Caco-2 (cell line): ENCODE measurements at regions not wholly inside any gene's neighbourhood (a gene's known extent, or its start where the extent isn't known, plus 50 kb on each side); places are given as distances from the start of the nearest gene placed in this dataset.
"Not testable (repeated sequence)": the region's sequence is repeated elsewhere in the genome, so short reads cannot be mapped to it uniquely, and the experiment has no call there.

ENCODE experiments used
- BruUV-seq: library from RNA; stranded (reverse); fragments of 400-500 nt; replicated peaks from 2 replicates; lab custom pipeline; 2021; lab: Mats Ljungman, UMichigan
- CTCF ChIA-PET: fragments of 300-600 bp; sonication (Branson Sonifier 250); formaldehyde crosslinking; loops from one replicate; lab custom pipeline; 2022; ENCODE audit warnings: antibody characterized with exemption; lab: Charles Lee
- POLR2A ChIA-PET: fragments of 300-600 bp; sonication (Branson Sonifier 250); formaldehyde crosslinking; loops from one replicate; lab custom pipeline; 2022; ENCODE audit warnings: antibody characterized with exemption; lab: Charles Lee
- DNase-seq, 2 experiments: peaks; one replicate each; pipeline versions ENCODE4 v3.0.0 to v3.0.0-alpha.2; 2020 to 2022
- H3K27me3 ChIP-seq: replicated peaks from 2 replicates; pipeline ENCODE4 v1.6.0; 2011; ENCODE audit warnings: low read length; ENCODE audit not compliant: control insufficient read depth, insufficient read depth
- H3K36me3 ChIP-seq: 2 replicates; pipeline ENCODE4 v1.5.1; 2011; ENCODE audit warnings: low read length; ENCODE audit not compliant: control insufficient read depth, insufficient read depth
- H3K4me1 ChIP-seq: fragments of 250-450 bp; sonication (Bioruptor Pico); 2 replicates; pipeline ENCODE4 v1.5.1; 2020; ENCODE audit warnings: mild to moderate bottlenecking
- H3K4me3 ChIP-seq: 2 replicates; pipeline ENCODE4 v1.5.1; 2011; ENCODE audit warnings: low read depth, mild to moderate bottlenecking, control low read depth, low read length
- H3K9me3 ChIP-seq: fragments of 250-450 bp; sonication (Bioruptor Pico); 2 replicates; pipeline ENCODE4 v1.5.1; 2020; ENCODE audit warnings: mild to moderate bottlenecking, moderate library complexity
- H3K27ac Mint-ChIP-seq: one replicate; pipeline ENCODE4 v1.8.0; 2022; ENCODE audit warnings: mixed read lengths; ENCODE audit not compliant: unreplicated experiment
- H3K27me3 Mint-ChIP-seq: one replicate; pipeline ENCODE4 v1.8.0; 2022; ENCODE audit warnings: mixed read lengths; ENCODE audit not compliant: insufficient read depth, unreplicated experiment
- H3K36me3 Mint-ChIP-seq: one replicate; pipeline ENCODE4 v1.8.0; 2022; ENCODE audit warnings: mild to moderate bottlenecking, mixed read lengths; ENCODE audit not compliant: insufficient read depth, unreplicated experiment
- H3K4me1 Mint-ChIP-seq: one replicate; pipeline ENCODE4 v1.8.0; 2022; ENCODE audit warnings: low read depth, mixed read lengths; ENCODE audit not compliant: unreplicated experiment
- H3K4me3 Mint-ChIP-seq: one replicate; pipeline ENCODE4 v1.8.0; 2022; ENCODE audit warnings: mild to moderate bottlenecking, moderate library complexity, mixed read lengths; ENCODE audit not compliant: unreplicated experiment
- H3K9me3 Mint-ChIP-seq: one replicate; pipeline ENCODE4 v1.8.0; 2022; ENCODE audit warnings: mixed read lengths; ENCODE audit not compliant: unreplicated experiment
- CTCF ChIP-seq, 2 experiments: fragments of 200-600 bp in 1 of 2; IDR thresholded peaks; 1 replicate in 1 of 2; 2 replicates in 1 of 2; pipeline versions ENCODE4 v1.5.1 to v1.8.0; 2011 to 2022; ENCODE audit warnings: antibody characterized with exemption in 1 of 2, control low read depth in 1 of 2, inconsistent platforms in 1 of 2, low read depth in 1 of 2, low read length in 1 of 2, mild to moderate bottlenecking in 1 of 2, moderate library complexity in 1 of 2; ENCODE audit not compliant: insufficient read depth in 1 of 2, severe bottlenecking in 1 of 2, unreplicated experiment in 1 of 2
- intact Hi-C: fragments of 100-400 bp; cut with micrococcal nuclease; formaldehyde crosslinking; loops from one replicate; pipeline ENCODE4 v1.10.0; 2022; ENCODE audit not compliant: unreplicated experiment

GRCh38 chr1:213596729-213597128, 391.0 kb upstream of the PROX1 start:
- H3K4me1 Mint-ChIP-seq = peaks cover 8% of the 10 kb centered on the region
- H3K27ac Mint-ChIP-seq = no peak overlapping the region
- no peak overlapping the region for H3K4me3 Mint-ChIP-seq
- intact Hi-C loops = no loop called here
- H3K36me3 ChIP-seq = no peaks in the 10 kb centered on the region; the same call in 1 of the 2 replicates
- no peak overlapping the region for H3K4me3 ChIP-seq
- no peaks in the 10 kb centered on the region for H3K9me3 ChIP-seq
- no peak for TF ChIP-seq CTCF (IDR thresholded peaks at IDR 0.05; ENCODE audit: insufficient read depth in 1 of 2, low read depth in 1 of 2, low read length in 1 of 2, severe bottlenecking in 1 of 2, unreplicated experiment in 1 of 2)
- no peaks in the 10 kb centered on the region for H3K27me3 ChIP-seq
- peaks cover 13% of the 10 kb centered on the region for H3K9me3 Mint-ChIP-seq
- no TSS peak for BruUV-seq
- H3K27me3 Mint-ChIP-seq = no peaks in the 10 kb centered on the region
- ChIA-PET CTCF (no interaction called here), POLR2A (no interaction called here)
- H3K36me3 Mint-ChIP-seq = no peaks in the 10 kb centered on the region
- no peak for DNase-seq
- H3K4me1 ChIP-seq = peaks cover under 1% of the 10 kb centered on the region

GRCh38 chr1:213598263-213598662, 389.5 kb upstream of the PROX1 start:
- Histone ChIP-seq H3K9me3 (no peaks in the 10 kb centered on the region), H3K4me3 (no peak overlapping the region), H3K27me3 (no peaks in the 10 kb centered on the region), H3K36me3 (no peaks in the 10 kb centered on the region; the same call in 1 of the 2 replicates), H3K4me1 (no peaks in the 10 kb centered on the region; the same call in 1 of the 2 replicates)
- TF ChIP-seq CTCF (IDR thresholded peaks at IDR 0.05; ENCODE audit: insufficient read depth in 1 of 2, low read depth in 1 of 2, low read length in 1 of 2, severe bottlenecking in 1 of 2, unreplicated experiment in 1 of 2) = no peak
- DNase-seq = no peak
- BruUV-seq = no TSS peak
- CTCF ChIA-PET = no interaction called here
- H3K27ac Mint-ChIP-seq = no peak overlapping the region
- intact Hi-C loops = no loop called here
- peaks cover 6% of the 10 kb centered on the region for H3K9me3 Mint-ChIP-seq
- POLR2A ChIA-PET = no interaction called here
- no peaks in the 10 kb centered on the region for H3K36me3 Mint-ChIP-seq
- H3K4me3 Mint-ChIP-seq = no peak overlapping the region
- H3K4me1 Mint-ChIP-seq = peaks cover under 1% of the 10 kb centered on the region
- no peaks in the 10 kb centered on the region for H3K27me3 Mint-ChIP-seq

GRCh38 chr1:213600879-213601278, 386.9 kb upstream of the PROX1 start:
- CTCF ChIA-PET = no interaction called here

GRCh38 chr1:213601705-213602104, 386.1 kb upstream of the PROX1 start:
- POLR2A ChIA-PET, H3K4me3 ChIP-seq, intact Hi-C loops, H3K36me3 ChIP-seq, H3K27me3 Mint-ChIP-seq, H3K9me3 Mint-ChIP-seq, H3K27me3 ChIP-seq, H3K9me3 ChIP-seq, H3K27ac Mint-ChIP-seq, H3K36me3 Mint-ChIP-seq, BruUV-seq, DNase-seq, CTCF ChIA-PET, H3K4me3 Mint-ChIP-seq: not testable (repeated sequence)
- H3K4me1 Mint-ChIP-seq = peaks cover 14% of the 10 kb centered on the region
- H3K4me1 ChIP-seq = peaks cover 17% of the 10 kb centered on the region

More at GRCh38 chr1:213600879-213601278, 386.9 kb upstream of the PROX1 start:
- Histone ChIP-seq H3K27me3 (no peaks in the 10 kb centered on the region), H3K4me1 (peaks cover 9% of the 10 kb centered on the region), H3K9me3 (no peaks in the 10 kb centered on the region), H3K4me3 (no peak overlapping the region), H3K36me3 (no peaks in the 10 kb centered on the region; the same call in 1 of the 2 replicates)
- DNase-seq = no peak
- Mint-ChIP-seq H3K36me3 (no peaks in the 10 kb centered on the region), H3K27me3 (no peaks in the 10 kb centered on the region), H3K27ac (no peak overlapping the region), H3K4me3 (no peak overlapping the region), H3K9me3 (no peaks in the 10 kb centered on the region), H3K4me1 (peaks cover 5% of the 10 kb centered on the region)
- no peak for TF ChIP-seq CTCF (IDR thresholded peaks at IDR 0.05; ENCODE audit: insufficient read depth in 1 of 2, low read depth in 1 of 2, low read length in 1 of 2, severe bottlenecking in 1 of 2, unreplicated experiment in 1 of 2)
- POLR2A ChIA-PET = no interaction called here
- intact Hi-C loops = no loop called here
- no TSS peak for BruUV-seq
